Neural progenitor cell (in vitro differentiated cells): ENCODE measurements at regions not wholly inside any gene's neighbourhood (a gene's known extent, or its start where the extent isn't known, plus 50 kb on each side); places are given as distances from the start of the nearest gene placed in this dataset.

Source experiments
- DNase-seq: peaks from one replicate; pipeline ENCODE4 v3.0.0-alpha.2; 2016; ENCODE audit warnings: low spot score
- H2AFZ ChIP-seq: fragments of 200-600 bp; sonication (generic); replicated peaks from 2 replicates; pipeline ENCODE4 v1.6.1; 2016; ENCODE audit warnings: antibody characterized with exemption
- H3F3A ChIP-seq: fragments of 200-600 bp; sonication (generic); 2 replicates; pipeline ENCODE4 v1.6.1; 2016; ENCODE audit warnings: antibody characterized with exemption, low read depth
- H3K27ac ChIP-seq: fragments of 200-600 bp; sonication (generic); 2 replicates; pipeline ENCODE4 v1.5.1; 2016; ENCODE audit warnings: mild to moderate bottlenecking
- H3K27me3 ChIP-seq: fragments of 200-600 bp; sonication (generic); 2 replicates; pipeline ENCODE4 v1.6.1; 2016; ENCODE audit warnings: mild to moderate bottlenecking, moderate library complexity
- H3K36me3 ChIP-seq: fragments of 200-600 bp; sonication (generic); 2 replicates; pipeline ENCODE4 v1.5.1; 2016
- H3K4me1 ChIP-seq: fragments of 200-600 bp; sonication (generic); 2 replicates; pipeline ENCODE4 v1.6.1; 2016; ENCODE audit warnings: mixed run types
- H3K4me2 ChIP-seq: fragments of 200-600 bp; sonication (generic); 2 replicates; pipeline ENCODE4 v1.6.1; 2016
- H3K4me3 ChIP-seq: fragments of 200-600 bp; sonication (generic); 2 replicates; pipeline ENCODE4 v1.5.1; 2016
- H3K79me2 ChIP-seq: fragments of 200-600 bp; sonication (generic); 2 replicates; pipeline ENCODE4 v1.6.1; 2016; ENCODE audit warnings: low read depth
- H3K9ac ChIP-seq: fragments of 200-600 bp; sonication (generic); 2 replicates; pipeline ENCODE4 v1.6.1; 2016
- H3K9me3 ChIP-seq: fragments of 200-600 bp; sonication (generic); 2 replicates; pipeline ENCODE4 v1.5.1; 2016; ENCODE audit warnings: low read depth
- H4K20me1 ChIP-seq: fragments of 200-600 bp; sonication (generic); 2 replicates; pipeline ENCODE4 v1.6.1; 2016; ENCODE audit warnings: low read depth
- H3K27ac Mint-ChIP-seq: 3 replicates; pipeline ENCODE4 v1.8.0; 2021; ENCODE audit warnings: mixed read lengths
- H3K27me3 Mint-ChIP-seq: 2 replicates; pipeline ENCODE4 v1.8.0; 2022; ENCODE audit warnings: low read depth, mild to moderate bottlenecking, inconsistent platforms, moderate library complexity, mixed read lengths; ENCODE audit not compliant: insufficient read depth
- H3K36me3 Mint-ChIP-seq: 3 replicates; pipeline ENCODE4 v1.8.0; 2021; ENCODE audit warnings: mixed read lengths
- H3K4me1 Mint-ChIP-seq: 3 replicates; pipeline ENCODE4 v1.8.0; 2021; ENCODE audit warnings: mixed read lengths
- H3K4me3 Mint-ChIP-seq: 3 replicates; pipeline ENCODE4 v1.8.0; 2021; ENCODE audit warnings: mild to moderate bottlenecking, moderate library complexity, mixed read lengths
- H3K9me3 Mint-ChIP-seq: 3 replicates; pipeline ENCODE4 v1.8.0; 2020; ENCODE audit warnings: mixed read lengths
- CTCF ChIP-seq: fragments of 200-600 bp; sonication (generic); IDR thresholded peaks from 2 replicates; pipeline ENCODE4 v1.5.1; 2017; ENCODE audit warnings: antibody characterized with exemption, mild to moderate bottlenecking
- EZH2 ChIP-seq: fragments of 200-600 bp; sonication (generic); IDR thresholded peaks from 2 replicates; pipeline ENCODE4 v1.6.1; 2017; ENCODE audit warnings: antibody characterized with exemption, mild to moderate bottlenecking, moderate library complexity
- EZH2phosphoT487 ChIP-seq: fragments of 200-600 bp; sonication (generic); IDR thresholded peaks from 2 replicates; pipeline ENCODE4 v1.6.1; 2017; ENCODE audit warnings: antibody characterized with exemption

GRCh38 chr5:3862906-3863305 lies 267.3 kb downstream of the IRX1 start:
- H3K36me3 ChIP-seq: no peaks in the 10 kb centered on the region
- H3K4me2 ChIP-seq: no peak overlapping the region
- Mint-ChIP-seq H3K4me3 (no peak overlapping the region), H3K27me3 (peaks cover 10% of the 10 kb centered on the region), H3K36me3 (peaks cover 4% of the 10 kb centered on the region), H3K4me1 (peaks cover 4% of the 10 kb centered on the region), H3K9me3 (peaks cover 13% of the 10 kb centered on the region), H3K27ac (no peak overlapping the region)
- peaks cover 2% of the 10 kb centered on the region for H3K4me1 ChIP-seq
- H4K20me1 ChIP-seq: no peaks in the 10 kb centered on the region
- no peak overlapping the region for H2AFZ ChIP-seq
- TF ChIP-seq EZH2phosphoT487: no peak
- TF ChIP-seq CTCF: no peak
- no peak for TF ChIP-seq EZH2
- H3K4me3 ChIP-seq: no peak overlapping the region
- H3K27ac ChIP-seq: no peak overlapping the region
- no peak for DNase-seq
- no peaks in the 10 kb centered on the region for H3K27me3 ChIP-seq
- no peak overlapping the region for H3K9ac ChIP-seq
- H3F3A ChIP-seq: no peaks in the 10 kb centered on the region
- no peaks in the 10 kb centered on the region for H3K9me3 ChIP-seq
- H3K79me2 ChIP-seq: no peaks in the 10 kb centered on the region

- H3K9me3 ChIP-seq: peaks cover 9% of the 10 kb centered on the region
- H3K27me3 ChIP-seq: no peaks in the 10 kb centered on the region
- Mint-ChIP-seq H3K4me3 (no peak overlapping the region), H3K4me1 (peaks cover 16% of the 10 kb centered on the region), H3K36me3 (peaks cover 5% of the 10 kb centered on the region), H3K27ac (no peak overlapping the region), H3K9me3 (peaks cover 26% of the 10 kb centered on the region), H3K27me3 (peaks cover 9% of the 10 kb centered on the region)
- H4K20me1 ChIP-seq: no peaks in the 10 kb centered on the region
- H3K36me3 ChIP-seq: no peaks in the 10 kb centered on the region
- DNase-seq: no peak
- no peak overlapping the region for H3K9ac ChIP-seq
- H3K27ac ChIP-seq: no peak overlapping the region
- peaks cover 11% of the 10 kb centered on the region for H3F3A ChIP-seq
- peaks cover 19% of the 10 kb centered on the region for H3K4me1 ChIP-seq
- no peak overlapping the region for H2AFZ ChIP-seq
- H3K4me2 ChIP-seq: no peak overlapping the region
- H3K79me2 ChIP-seq: no peaks in the 10 kb centered on the region
- TF ChIP-seq EZH2phosphoT487: no peak
- TF ChIP-seq CTCF: no peak
- TF ChIP-seq EZH2: no peak
- H3K4me3 ChIP-seq: no peak overlapping the region
Observed at GRCh38 chr5:3875144-3875543, 279.5 kb downstream of the IRX1 start.

- H3K36me3 Mint-ChIP-seq: peaks cover 5% of the 10 kb centered on the region
- no peak overlapping the region for H3K4me3 ChIP-seq
- H4K20me1 ChIP-seq: no peaks in the 10 kb centered on the region
- H3K27ac Mint-ChIP-seq: no peak overlapping the region
- H3F3A ChIP-seq: no peaks in the 10 kb centered on the region
- H3K4me2 ChIP-seq: no peak overlapping the region
- H3K9ac ChIP-seq: no peak overlapping the region
- no peaks in the 10 kb centered on the region for H3K79me2 ChIP-seq
- peaks cover 10% of the 10 kb centered on the region for H3K27me3 Mint-ChIP-seq
- no peak overlapping the region for H3K27ac ChIP-seq
- H3K4me1 ChIP-seq: no peaks in the 10 kb centered on the region
- no peak for DNase-seq
- TF ChIP-seq EZH2phosphoT487 (no peak), CTCF (no peak)
- H3K4me1 Mint-ChIP-seq: no peaks in the 10 kb centered on the region
- no peaks in the 10 kb centered on the region for H3K36me3 ChIP-seq
- H3K9me3 Mint-ChIP-seq: peaks cover 20% of the 10 kb centered on the region
- H3K27me3 ChIP-seq: no peaks in the 10 kb centered on the region
- no peaks in the 10 kb centered on the region for H3K9me3 ChIP-seq
- no peak overlapping the region for H3K4me3 Mint-ChIP-seq
- H2AFZ ChIP-seq: no peak overlapping the region
Observed at GRCh38 chr5:3878267-3878666, 282.6 kb downstream of the IRX1 start.

- DNase-seq: no peak
- peaks cover 9% of the 10 kb centered on the region for H3K9me3 Mint-ChIP-seq
- H2AFZ ChIP-seq: no peak overlapping the region
- H3K9me3 ChIP-seq: no peaks in the 10 kb centered on the region
- no peaks in the 10 kb centered on the region for H3F3A ChIP-seq
- H3K27me3 ChIP-seq: no peaks in the 10 kb centered on the region
- H3K4me1 ChIP-seq: no peaks in the 10 kb centered on the region
- no peaks in the 10 kb centered on the region for H3K36me3 Mint-ChIP-seq
- H3K4me3 ChIP-seq: no peak overlapping the region
- H3K27ac Mint-ChIP-seq: no peak overlapping the region
- no peak overlapping the region for H3K9ac ChIP-seq
- H3K79me2 ChIP-seq: no peaks in the 10 kb centered on the region
- H3K4me1 Mint-ChIP-seq: peaks cover 2% of the 10 kb centered on the region
- no peak overlapping the region for H3K4me2 ChIP-seq
- H3K27ac ChIP-seq: no peak overlapping the region
- peaks cover 4% of the 10 kb centered on the region for H3K27me3 Mint-ChIP-seq
- H3K36me3 ChIP-seq: no peaks in the 10 kb centered on the region
- no peak overlapping the region for H3K4me3 Mint-ChIP-seq
- H4K20me1 ChIP-seq: no peaks in the 10 kb centered on the region
- TF ChIP-seq EZH2: no peak
- no peak for TF ChIP-seq CTCF
- TF ChIP-seq EZH2phosphoT487: no peak
Observed at GRCh38 chr5:3883040-3883439, 287.4 kb downstream of the IRX1 start.
